ENCODE measurements at regions not wholly inside any gene's neighbourhood (a gene's known extent, or its start where the extent isn't known, plus 50 kb on each side); places are given as distances from the start of the nearest gene placed in this dataset.

DNA sequence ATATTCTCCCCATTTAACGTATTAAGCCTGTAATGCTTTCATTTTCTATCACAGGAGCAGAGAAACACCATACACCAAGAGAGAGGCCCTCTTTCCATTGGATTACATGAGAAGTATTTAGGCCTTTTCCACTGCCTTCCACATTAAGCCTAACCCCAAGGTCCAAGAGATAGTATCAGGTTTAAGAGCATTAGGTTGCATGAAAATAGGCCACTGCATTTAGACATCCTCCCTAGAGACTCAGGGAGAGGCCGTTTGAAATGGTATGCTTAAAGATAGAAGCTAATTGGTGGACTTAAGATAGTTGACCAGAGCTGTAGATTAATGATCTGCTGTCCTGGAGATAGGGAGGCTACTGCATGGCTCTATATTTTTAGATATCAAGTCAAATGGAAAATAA is 128.5 kb upstream of the PTPRM start:
- TF ChIP-seq, protein P1, sequence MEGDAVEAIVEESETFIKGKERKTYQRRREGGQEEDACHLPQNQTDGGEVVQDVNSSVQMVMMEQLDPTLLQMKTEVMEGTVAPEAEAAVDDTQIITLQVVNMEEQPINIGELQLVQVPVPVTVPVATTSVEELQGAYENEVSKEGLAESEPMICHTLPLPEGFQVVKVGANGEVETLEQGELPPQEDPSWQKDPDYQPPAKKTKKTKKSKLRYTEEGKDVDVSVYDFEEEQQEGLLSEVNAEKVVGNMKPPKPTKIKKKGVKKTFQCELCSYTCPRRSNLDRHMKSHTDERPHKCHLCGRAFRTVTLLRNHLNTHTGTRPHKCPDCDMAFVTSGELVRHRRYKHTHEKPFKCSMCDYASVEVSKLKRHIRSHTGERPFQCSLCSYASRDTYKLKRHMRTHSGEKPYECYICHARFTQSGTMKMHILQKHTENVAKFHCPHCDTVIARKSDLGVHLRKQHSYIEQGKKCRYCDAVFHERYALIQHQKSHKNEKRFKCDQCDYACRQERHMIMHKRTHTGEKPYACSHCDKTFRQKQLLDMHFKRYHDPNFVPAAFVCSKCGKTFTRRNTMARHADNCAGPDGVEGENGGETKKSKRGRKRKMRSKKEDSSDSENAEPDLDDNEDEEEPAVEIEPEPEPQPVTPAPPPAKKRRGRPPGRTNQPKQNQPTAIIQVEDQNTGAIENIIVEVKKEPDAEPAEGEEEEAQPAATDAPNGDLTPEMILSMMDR (IDR thresholded peaks at IDR 0.05; ENCODE audit: low read length): no peak
- TF ChIP-seq EZH2 (IDR thresholded peaks at IDR 0.05; ENCODE audit: borderline replicate concordance, low read length): no peak
